DND-41 (cell line): ENCODE measurements at regions not wholly inside any gene's neighbourhood (a gene's known extent, or its start where the extent isn't known, plus 50 kb on each side); places are given as distances from the start of the nearest gene placed in this dataset.

ENCODE experiments used
- ATAC-seq: fragments of 200-7000 bp; cut with Tn5 transposase; 3 replicates; pipeline ENCODE4 v1.9.1; 2021; ENCODE audit warnings: low read depth; ENCODE audit not compliant: insufficient read depth
- DNase-seq: peaks from one replicate; pipeline ENCODE4 v3.0.0-alpha.2; 2020
- H2AFZ ChIP-seq: 2 replicates; pipeline ENCODE4 v1.6.0; 2012; ENCODE audit warnings: low read depth, low read length
- H3K27ac ChIP-seq: 2 replicates; pipeline ENCODE4 v1.5.1; 2012; ENCODE audit warnings: low read length, inconsistent platforms
- H3K27me3 ChIP-seq: fragments of 200-600 bp; sonication (generic); 2 replicates; pipeline ENCODE4 v1.6.0; 2012; ENCODE audit warnings: low read length, mild to moderate bottlenecking, inconsistent platforms; ENCODE audit not compliant: insufficient read depth, poor library complexity
- H3K36me3 ChIP-seq: 2 replicates; pipeline ENCODE4 v1.5.1; 2012; ENCODE audit warnings: low read length, inconsistent platforms; ENCODE audit not compliant: insufficient read depth
- H3K4me1 ChIP-seq: 2 replicates; pipeline ENCODE4 v1.5.1; 2012; ENCODE audit warnings: mild to moderate bottlenecking, low read length; ENCODE audit not compliant: insufficient read depth
- H3K4me2 ChIP-seq: 2 replicates; pipeline ENCODE4 v1.6.0; 2012; ENCODE audit warnings: mild to moderate bottlenecking, moderate library complexity, low read length, inconsistent platforms; ENCODE audit not compliant: insufficient read depth
- H3K4me3 ChIP-seq, 2 experiments: fragments of 200-600 bp in 1 of 2; shearing (Covaris generic) in 1 of 2; 2 replicates each; pipeline ENCODE4 v1.5.1; 2012 to 2016; ENCODE audit warnings: inconsistent platforms in 2 of 2, low read length in 2 of 2, mild to moderate bottlenecking in 2 of 2, low read depth in 1 of 2, moderate library complexity in 1 of 2
- H3K79me2 ChIP-seq: 2 replicates; pipeline ENCODE4 v1.6.0; 2012; ENCODE audit warnings: low read length, inconsistent platforms; ENCODE audit not compliant: insufficient read depth
- H3K9ac ChIP-seq: 2 replicates; pipeline ENCODE4 v1.6.0; 2012; ENCODE audit warnings: low read depth, mild to moderate bottlenecking, inconsistent platforms, low read length, moderate library complexity
- H3K9me3 ChIP-seq: 2 replicates; pipeline ENCODE4 v1.5.1; 2012; ENCODE audit warnings: low read length, moderate library complexity, mild to moderate bottlenecking, inconsistent platforms; ENCODE audit not compliant: insufficient read depth, severe bottlenecking
- H4K20me1 ChIP-seq: 2 replicates; pipeline ENCODE4 v1.6.0; 2012; ENCODE audit warnings: low read length; ENCODE audit not compliant: insufficient read depth
- EZH2 ChIP-seq: IDR thresholded peaks from 3 replicates; pipeline ENCODE4 v1.6.1; 2012; ENCODE audit warnings: borderline replicate concordance, low read depth, mild to moderate bottlenecking, moderate library complexity, low read length, inconsistent platforms; ENCODE audit not compliant: severe bottlenecking
- TF ChIP-seq, protein P1 (sequence below): IDR thresholded peaks from 2 replicates; pipeline ENCODE4 v1.5.1; 2012; ENCODE audit warnings: borderline replicate concordance, low read length, moderate library complexity, mild to moderate bottlenecking; ENCODE audit not compliant: poor library complexity, severe bottlenecking; ENCODE audit errors: extremely low read depth

DNA sequence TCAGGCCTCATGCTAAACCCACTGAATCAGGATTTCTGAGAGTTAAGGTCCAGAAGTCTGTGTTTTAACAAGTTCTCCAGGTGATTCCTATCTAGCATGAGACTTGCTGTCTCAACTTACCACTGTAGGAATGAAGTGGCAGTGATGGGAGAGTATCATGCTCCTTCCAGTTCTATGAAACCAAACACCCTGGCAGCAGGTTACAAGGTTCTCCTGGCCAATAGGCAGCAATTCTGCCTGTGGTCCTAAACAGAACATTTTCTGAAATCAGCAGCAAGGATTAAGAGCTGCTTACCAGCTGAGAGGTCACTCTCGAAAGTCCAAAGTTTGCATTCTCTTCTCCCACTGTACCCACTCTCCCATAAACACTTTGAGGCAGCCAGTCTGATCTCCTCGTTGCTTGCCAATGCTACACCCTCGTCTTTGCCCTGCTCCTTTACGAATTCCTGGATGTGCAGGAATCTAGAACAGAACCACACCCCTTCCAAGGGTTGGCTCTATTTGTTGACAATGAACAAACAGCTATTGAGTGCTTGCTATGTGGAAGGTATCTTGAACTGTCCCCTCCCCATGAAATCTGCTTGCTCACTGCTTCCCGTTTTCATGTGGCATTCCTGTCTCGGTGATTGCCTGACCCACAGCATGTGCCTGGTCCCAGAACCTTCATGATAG, 100.5 kb downstream of the TMEM174 start:
- Histone ChIP-seq H3K9me3 (no peaks in the 10 kb centered on the region), H3K79me2 (no peaks in the 10 kb centered on the region), H2AFZ (no peak overlapping the region), H4K20me1 (no peaks in the 10 kb centered on the region), H3K27me3 (peaks cover 3% of the 10 kb centered on the region), H3K9ac (no peak overlapping the region), H3K4me3 (no peak overlapping the region), H3K4me1 (no peaks in the 10 kb centered on the region), H3K27ac (no peak overlapping the region), H3K4me2 (no peak overlapping the region), H3K36me3 (no peaks in the 10 kb centered on the region)
- TF ChIP-seq, protein P1, sequence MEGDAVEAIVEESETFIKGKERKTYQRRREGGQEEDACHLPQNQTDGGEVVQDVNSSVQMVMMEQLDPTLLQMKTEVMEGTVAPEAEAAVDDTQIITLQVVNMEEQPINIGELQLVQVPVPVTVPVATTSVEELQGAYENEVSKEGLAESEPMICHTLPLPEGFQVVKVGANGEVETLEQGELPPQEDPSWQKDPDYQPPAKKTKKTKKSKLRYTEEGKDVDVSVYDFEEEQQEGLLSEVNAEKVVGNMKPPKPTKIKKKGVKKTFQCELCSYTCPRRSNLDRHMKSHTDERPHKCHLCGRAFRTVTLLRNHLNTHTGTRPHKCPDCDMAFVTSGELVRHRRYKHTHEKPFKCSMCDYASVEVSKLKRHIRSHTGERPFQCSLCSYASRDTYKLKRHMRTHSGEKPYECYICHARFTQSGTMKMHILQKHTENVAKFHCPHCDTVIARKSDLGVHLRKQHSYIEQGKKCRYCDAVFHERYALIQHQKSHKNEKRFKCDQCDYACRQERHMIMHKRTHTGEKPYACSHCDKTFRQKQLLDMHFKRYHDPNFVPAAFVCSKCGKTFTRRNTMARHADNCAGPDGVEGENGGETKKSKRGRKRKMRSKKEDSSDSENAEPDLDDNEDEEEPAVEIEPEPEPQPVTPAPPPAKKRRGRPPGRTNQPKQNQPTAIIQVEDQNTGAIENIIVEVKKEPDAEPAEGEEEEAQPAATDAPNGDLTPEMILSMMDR, result no peak
- no peak for TF ChIP-seq EZH2
- DNase-seq (no peak), ATAC-seq (no peak)

GRCh38 chr5:73272351-73272750, 99.4 kb downstream of the TMEM174 start:
- no peak for ATAC-seq
- Histone ChIP-seq H4K20me1 (no peaks in the 10 kb centered on the region), H2AFZ (no peak overlapping the region), H3K9ac (no peak overlapping the region), H3K9me3 (no peaks in the 10 kb centered on the region), H3K27me3 (peaks cover 8% of the 10 kb centered on the region), H3K4me2 (no peak overlapping the region), H3K27ac (no peak overlapping the region), H3K4me1 (no peaks in the 10 kb centered on the region), H3K79me2 (no peaks in the 10 kb centered on the region), H3K4me3 (no peak overlapping the region), H3K36me3 (no peaks in the 10 kb centered on the region)
- TF ChIP-seq, protein P1, result no peak
- TF ChIP-seq EZH2, result no peak
- DNase-seq, result no peak

GRCh38 chr5:73268826-73269225, 95.8 kb downstream of the TMEM174 start:
- no peak for ATAC-seq
- no peaks in the 10 kb centered on the region for H3K4me1 ChIP-seq
- no peaks in the 10 kb centered on the region for H4K20me1 ChIP-seq
- H3K79me2 ChIP-seq, result no peaks in the 10 kb centered on the region
- H3K4me2 ChIP-seq, result no peak overlapping the region
- no peak overlapping the region for H2AFZ ChIP-seq
- no peaks in the 10 kb centered on the region for H3K36me3 ChIP-seq
- no peaks in the 10 kb centered on the region for H3K9me3 ChIP-seq
- TF ChIP-seq EZH2, result no peak
- TF ChIP-seq, protein P1, result no peak
- no peak overlapping the region for H3K27ac ChIP-seq
- peaks cover 20% of the 10 kb centered on the region for H3K27me3 ChIP-seq
- H3K9ac ChIP-seq, result no peak overlapping the region
- DNase-seq, result no peak
- no peak overlapping the region for H3K4me3 ChIP-seq
